NCI-H345 (cell line): ENCODE measurements at regions not wholly inside any gene's neighbourhood (a gene's known extent, or its start where the extent isn't known, plus 50 kb on each side); places are given as distances from the start of the nearest gene placed in this dataset.

Experiments used
- DNase-seq: peaks from one replicate; lab custom pipeline; 2025; lab: John Stamatoyannopoulos, UW

DNA sequence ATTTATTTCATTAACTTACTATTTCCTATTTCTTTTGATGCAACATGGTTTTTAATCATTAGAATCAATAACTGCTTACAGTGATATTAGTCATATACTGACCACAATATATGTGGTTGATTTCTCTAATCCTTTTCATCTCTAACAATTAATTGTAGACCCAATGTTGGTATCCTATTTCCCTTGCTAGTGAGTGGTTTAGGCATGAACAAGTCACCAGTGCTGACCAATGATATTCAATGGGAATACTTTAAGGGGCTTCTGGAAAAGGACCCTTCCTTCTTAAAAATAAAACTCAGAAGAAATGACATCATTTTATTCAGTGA lies 672.4 kb upstream of the GRAMD2B start:
- no peak for DNase-seq

DNA sequence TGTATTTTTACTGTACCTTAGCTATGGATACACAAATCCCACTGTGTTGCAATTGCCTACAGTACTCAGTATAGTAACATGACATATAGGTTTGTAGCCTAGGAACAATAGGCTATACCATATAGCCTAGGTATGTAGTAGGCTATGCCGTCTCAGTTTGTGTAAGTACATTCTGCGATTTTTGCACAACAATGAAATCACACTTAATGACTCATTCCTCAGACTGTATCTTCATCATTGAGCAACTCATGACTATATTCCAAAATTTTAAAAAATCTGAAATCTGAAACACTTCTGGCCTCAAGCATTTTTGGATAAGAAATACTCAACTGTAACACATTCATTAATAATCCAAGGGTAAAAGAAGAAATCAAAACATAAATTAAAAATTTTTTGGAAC lies 666.8 kb upstream of the GRAMD2B start:
- no peak for DNase-seq

DNA sequence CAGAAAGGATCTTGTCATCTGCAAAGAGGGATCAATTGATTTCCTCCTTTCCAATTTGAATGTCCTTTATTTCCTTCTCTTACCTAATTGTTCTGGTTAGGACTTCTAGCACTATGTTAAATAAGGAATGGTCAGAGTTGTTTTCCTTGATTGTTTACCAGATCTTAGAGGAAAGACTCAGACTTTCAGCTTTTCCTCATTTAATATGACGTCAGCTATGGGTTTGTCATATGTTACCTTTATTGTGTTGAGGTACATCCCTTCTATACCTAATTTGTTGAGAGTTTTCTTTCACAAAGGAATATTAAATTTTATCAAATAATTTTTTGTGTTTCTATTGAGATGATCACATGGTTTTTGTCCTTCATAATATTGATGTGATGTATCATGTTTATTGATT lies 656.5 kb upstream of the GRAMD2B start:
- DNase-seq, result no peak

DNA sequence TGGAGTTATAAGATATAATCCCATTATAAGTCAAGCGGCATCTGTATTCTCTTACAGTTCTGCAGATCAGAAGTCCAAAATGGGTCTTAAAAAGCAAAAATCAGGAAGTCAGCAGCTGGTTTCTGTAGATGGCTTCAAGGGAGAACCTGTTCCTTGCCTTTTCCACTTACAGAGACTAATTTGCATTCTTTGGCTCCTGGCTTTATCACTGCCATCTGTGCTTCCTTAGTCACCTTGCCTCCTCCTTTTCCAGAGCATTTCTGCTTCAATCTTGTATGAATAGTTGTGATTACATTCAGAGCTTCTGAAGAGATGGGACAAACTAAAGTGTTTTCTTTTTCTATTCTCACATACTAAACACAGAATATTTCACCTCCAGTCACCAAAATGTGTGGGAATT lies 647.3 kb upstream of the GRAMD2B start:
- DNase-seq, result no peak

DNA sequence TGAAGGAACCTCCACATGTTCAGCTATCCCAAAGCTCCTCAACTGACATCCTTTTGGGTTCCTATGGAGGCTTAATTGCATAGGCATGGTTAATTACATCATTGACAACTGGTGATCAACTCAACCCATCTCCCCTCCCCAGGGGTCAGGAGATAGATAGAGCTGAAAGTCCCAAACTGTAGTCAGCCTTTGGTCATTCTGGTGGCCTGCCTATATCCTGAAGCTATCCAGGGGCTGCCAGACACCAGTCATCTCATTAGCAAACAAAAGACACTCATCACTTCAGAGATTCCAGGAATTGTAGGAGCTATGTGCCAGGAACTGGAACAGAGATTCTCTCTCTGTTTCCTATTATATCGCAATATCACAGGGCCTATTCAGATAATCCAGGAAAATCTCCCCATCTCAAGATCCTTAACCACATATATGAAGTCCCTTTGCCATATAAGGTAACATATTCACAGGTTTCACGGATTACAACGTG lies 646.5 kb upstream of the GRAMD2B start:
- no peak for DNase-seq

DNA sequence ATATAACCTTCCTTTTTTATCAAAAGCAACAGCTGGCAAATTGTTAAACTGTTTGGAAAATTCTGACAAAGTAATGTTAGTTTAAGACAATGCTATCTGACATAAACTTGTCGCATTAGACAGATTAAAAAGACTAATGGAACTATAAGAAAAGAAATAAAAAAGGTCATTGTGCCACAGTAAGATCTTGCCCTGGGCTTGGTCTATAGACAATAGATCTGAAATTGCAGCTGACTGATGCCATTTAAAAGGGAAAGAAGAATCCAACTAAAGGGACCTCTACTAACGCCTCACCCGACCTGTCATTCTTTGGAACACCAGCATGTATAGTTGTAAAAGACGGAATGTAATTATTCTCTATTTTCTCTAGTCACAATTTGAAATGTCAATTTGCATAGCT lies 644.4 kb upstream of the GRAMD2B start:
- no peak for DNase-seq

DNA sequence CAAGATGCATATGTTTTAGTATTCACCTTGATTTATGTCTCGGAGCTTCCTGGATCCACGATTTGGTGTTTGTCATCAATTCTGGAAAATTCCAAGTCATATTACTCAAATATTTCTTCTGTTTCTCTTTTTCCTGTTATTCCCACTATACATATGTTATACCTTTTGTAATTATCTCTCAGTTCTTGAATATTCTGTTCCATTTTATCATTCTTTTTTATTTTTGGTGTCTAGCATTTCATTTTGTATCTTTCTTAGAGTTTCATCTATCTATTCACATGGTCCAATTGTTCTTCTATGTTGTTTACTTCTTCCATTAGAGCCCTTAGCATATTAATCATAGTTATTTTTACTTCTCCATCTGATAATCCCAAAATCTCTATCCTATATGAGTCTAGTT lies 637.8 kb upstream of the GRAMD2B start:
- no peak for DNase-seq

DNA sequence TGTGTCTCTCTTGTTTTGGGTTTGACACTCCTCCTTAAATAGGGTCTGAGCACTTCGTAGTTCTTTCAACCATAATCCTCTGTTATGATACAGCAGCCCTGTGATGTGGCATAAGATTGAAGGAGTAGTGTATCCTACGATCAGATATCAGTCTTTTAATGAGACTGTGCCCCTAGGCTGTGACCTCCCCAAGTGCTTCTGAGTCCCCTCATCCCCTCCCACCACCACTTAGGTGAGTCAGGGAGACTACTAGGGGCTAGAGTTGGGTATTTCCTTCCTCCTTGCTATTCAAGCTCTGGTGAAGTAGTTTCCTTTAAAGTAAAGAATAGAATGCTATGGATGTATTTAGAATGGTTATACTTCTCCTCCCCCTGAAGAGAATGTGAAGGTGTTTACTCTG lies 637.2 kb upstream of the GRAMD2B start:
- DNase-seq, result no peak

DNA sequence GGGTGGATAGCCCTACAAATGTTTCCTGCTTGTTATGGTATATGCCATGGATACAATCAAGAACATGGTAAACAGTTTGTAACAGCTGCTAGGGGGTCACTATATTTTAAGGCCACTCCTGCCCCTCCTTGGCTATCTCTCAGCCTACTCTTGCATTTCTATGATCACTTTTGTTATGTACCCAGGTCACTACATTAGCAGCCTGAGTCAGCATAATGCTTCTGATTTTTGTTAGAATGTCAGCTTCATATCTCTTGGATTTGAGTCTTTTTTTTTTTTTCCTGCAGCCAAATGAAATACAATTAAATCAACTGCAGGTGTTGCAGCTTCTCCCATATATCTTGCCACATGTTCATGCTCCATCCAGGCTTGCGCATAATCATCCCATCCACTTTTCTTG lies 629.7 kb upstream of the GRAMD2B start:
- DNase-seq, result no peak

DNA sequence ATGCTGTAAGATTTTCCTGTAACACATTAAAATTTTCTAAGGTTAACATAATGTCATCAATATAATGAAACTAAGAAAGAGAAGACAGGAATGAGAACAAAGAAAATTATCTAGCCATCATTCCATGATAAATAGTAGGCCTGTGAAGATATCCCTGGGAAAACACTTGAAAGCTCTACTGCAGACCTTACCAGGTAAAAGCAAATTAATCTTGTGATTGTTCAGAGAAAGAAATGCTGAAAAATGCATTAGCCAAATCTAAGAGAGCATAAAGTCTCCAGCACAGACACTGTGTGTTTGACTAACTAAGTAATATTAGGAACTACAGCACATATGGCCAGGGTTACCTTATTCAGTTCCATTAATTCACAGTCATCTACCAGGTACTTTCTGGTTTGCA lies 628.3 kb upstream of the GRAMD2B start:
- no peak for DNase-seq

DNA sequence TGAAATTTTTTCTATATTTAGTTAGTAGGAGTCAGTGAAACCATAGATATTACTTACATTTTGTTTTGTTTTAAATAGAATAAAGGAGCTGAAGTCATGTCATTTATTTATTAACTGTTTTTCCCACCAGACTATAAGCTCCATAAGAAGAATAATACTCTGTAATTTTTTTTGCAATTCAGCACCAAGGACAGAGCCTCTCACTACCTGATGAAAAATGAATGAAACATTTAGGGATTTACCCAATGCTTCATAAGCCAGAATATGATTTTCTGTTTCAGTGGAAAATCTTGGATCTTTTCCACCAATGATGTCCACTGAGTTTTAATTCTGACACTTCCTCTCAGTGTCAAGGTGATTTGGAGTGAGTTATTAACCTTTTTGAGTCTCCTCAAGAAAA lies 624.9 kb upstream of the GRAMD2B start:
- DNase-seq, result no peak

DNA sequence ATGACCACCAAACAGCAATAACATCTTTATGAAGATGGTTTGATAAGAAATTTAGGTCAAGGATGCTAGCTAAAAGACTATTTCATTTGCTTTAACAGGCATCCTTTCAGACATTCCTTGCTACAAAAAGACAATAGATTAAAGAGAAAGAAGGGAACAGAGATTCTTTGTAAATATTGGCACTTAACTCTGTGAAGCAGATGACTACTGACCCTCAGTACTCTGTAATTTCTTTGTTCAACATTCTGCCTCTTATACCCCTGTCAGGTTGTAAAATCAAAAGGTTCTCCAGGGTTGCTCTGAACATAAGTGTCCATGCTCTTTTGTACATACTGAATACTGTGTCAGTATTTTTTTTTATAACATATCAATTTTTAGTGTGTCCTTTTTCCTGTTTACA lies 610.6 kb upstream of the GRAMD2B start:
- DNase-seq, result no peak

DNA sequence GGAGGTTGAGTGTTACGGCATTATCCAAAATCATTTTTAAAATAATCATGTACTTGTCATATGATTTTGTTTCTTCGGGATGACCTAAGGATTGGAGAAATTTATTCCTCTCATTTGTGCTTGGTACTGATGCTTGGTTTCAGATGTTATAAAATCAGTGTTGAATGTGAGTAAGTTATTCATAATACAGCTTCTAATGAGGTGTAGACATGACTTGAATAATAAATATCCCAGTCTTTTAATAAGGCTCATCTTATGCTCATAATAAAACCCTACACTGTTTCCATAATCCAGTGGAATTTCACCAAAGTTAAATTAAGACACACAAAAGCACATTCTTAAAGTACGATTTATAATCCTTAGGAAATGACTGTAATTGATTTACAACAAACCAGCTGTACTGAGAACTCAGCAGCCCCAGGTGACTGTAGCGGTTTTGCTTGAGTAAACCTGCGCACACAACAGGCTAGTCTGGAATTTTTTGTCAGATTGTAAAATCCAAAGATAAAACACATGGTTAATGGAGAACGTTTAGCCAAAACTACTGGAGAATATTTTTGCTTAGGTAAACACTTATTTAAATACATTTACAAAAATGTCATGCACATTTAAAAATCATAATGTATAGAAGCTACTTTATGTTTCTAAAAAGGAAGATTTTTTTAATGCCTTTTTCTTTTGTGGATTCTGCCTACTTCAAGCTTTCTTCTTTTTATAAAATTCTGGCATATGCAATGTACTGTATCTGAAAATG lies 609.8 kb upstream of the GRAMD2B start:
- no peak for DNase-seq

DNA sequence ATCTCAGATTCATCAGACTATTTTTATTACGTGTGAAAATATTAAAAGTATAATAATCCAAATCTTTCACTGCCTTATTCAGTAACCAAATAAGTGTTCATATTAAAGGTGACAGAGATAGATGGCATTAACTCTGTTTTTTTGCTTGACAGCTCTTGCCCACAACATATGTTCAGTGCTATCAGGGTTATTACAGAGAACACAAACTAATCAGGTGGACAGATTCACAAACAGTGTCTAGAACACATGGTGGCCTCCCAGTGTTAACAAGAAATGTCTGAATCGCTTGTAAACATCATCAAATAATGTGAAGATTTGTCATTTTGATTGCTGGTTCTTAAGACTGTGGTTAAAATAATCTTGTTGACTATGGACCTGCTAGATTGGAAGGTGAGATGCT lies 609.1 kb upstream of the GRAMD2B start:
- DNase-seq, result no peak

DNA sequence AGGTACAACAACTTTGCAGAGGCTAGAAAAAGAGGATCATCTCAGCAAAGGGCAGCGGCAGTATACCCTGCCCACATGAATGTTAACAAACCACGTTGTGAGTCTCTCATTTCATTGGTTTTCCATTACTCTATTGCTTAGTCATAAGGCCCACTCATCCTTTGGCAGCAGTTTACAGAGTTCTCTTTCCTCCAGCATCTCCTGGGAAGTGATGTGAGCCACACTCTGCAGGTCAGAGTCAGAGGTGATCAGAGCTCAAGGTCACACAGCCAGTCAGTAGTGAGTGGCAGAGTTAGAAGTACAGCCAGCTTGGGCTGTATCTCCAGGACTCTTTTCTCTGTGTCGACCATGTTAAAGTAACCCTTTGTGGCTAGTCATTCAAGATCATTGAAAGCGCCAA lies 599.6 kb upstream of the GRAMD2B start:
- DNase-seq, result no peak

DNA sequence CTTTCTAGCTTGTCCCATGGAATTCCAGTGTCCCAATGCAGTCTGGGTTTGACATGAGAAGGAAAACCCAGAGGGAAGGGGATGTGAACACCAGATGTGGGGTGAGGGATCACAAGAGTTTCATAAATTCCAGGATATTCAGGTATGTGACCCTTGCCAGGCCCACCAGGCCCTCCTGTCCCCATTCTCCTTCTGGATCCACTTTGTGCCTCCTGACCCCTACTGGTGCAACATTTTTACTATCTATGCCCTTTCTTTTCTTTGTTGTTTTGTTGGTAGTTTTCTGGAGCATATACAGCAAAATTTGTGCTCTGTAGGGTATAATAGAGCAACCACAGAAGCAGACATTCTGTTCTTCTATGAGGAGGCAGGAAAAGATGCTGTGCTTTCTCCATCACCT lies 597.0 kb upstream of the GRAMD2B start:
- no peak for DNase-seq

DNA sequence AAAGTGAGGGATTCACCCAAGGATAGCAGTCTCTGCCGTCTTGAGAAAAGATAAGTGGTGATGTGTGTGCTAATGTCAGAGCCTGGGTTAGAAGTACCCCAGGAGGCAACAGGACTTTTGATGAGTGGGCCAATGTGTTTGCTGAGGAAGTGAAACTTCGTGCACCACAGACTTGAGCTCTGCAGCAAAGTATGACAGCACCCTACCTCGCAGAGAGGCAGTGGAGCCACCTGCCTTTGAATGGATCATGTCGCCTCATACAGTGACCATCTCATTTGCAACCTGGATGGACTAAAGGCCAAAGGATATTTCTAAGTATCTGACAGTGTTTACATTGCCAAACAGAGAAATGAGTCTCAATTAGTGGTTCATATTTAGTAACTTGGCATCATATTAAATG lies 593.9 kb upstream of the GRAMD2B start:
- DNase-seq, result no peak

DNA sequence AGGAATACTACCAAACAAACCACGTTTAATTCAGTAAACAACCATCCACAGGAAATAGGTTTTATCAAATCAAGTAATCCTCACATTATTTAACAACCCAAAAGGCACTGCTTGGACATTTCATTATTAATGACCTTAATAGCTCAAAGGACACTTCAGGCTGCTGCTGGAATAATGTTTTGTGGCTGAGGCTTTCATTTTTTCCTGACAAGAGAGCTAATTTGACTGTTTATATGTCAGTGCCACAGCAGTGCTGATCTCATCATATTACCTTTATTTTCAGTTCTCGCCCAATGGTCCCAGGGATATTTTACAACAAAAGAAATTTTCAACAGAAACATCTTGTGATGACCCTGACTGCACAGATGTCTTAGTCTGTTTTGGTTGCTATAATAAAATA lies 589.8 kb upstream of the GRAMD2B start:
- DNase-seq, result no peak

DNA sequence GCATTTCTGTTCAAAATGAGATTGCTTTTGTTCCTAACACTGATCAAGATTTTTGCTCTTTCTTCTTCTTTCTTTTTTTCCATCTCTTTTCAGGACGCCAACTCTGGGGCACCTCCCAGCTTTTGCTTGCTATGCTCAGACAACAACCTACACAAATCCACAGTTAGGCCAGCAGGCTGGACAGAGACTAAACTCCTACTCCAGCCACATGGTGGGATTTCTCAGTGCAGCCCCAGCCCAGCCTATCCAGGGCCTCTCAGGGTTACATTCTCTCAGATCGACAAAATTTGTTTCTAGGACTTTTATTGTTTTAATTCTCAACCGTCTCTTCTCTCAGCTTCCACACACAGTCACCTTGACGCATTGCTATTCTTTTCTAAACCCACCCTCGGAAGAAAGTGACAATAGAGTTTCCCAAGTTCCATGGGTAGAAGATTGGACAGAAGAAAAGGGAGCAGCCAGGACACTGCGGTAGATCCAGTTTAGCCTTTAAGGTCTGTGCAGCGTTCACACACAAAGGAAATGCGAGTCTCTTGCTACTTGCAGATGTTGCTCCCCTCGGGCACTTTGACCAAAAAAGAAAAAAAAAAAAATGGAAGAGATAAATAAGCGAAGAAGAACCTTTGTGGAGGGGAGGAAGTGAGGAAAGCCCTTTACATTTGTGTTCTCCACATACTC lies 588.6 kb upstream of the GRAMD2B start:
- DNase-seq, result no peak

DNA sequence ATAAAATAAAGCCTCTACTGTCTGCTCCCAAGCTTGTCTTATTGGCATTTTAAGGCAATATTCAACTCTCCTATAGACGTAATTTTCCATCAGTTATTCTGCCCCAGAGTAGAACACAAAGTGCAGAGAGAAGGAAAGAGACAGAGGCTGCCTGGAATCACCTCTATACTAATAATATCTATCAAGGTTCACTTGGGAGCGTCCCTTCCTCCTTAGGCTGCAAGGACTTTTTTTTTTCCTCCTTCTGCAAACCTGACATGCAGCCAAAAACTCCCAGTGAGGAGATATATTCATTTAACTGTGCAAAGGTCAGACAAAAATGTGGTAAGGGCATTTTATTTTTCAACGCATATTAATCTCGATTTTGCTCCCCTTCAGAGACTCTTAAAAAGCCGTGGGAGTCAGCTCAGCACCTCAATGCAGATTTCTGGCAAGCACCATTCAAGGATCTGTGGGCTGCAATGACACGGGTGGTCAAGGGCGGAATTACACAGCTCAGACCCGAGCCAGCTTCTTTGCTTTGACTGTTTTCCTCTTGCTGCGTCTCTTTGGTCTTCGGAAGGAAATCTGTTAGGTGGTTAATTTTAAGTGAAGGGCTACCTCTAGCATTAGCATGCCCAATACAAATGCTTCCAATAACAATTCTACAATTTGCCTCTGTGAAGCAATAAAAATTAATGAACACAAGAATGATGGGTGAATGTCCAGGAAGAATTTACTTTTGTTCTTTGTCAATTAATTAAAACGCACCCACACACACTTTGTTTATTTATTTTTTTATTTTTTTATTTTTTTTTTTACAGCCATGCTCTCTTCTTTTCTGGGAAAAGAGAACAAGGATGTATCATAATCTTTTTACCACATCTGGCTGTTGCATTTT lies 587.7 kb upstream of the GRAMD2B start:
- peak; percentile 0 for DNase-seq

DNA sequence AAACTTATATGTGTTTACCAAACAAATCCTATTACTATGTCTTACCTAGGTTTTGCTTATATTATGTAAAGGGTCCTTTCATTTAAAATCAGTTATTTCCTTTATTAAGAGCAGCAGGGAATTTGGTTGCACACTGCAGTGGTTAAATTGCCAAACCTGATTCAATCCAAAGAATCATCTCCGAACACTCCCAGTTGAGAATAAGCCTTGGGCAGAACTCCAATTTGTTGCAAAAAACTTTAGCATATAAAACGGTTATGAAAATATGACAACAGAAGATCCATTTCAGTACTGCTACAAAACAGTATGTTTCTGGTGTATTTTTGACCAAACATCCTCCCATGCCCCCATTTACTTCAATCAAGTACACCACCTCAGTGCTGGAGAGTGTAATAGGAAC lies 587.0 kb upstream of the GRAMD2B start:
- DNase-seq, result no peak

DNA sequence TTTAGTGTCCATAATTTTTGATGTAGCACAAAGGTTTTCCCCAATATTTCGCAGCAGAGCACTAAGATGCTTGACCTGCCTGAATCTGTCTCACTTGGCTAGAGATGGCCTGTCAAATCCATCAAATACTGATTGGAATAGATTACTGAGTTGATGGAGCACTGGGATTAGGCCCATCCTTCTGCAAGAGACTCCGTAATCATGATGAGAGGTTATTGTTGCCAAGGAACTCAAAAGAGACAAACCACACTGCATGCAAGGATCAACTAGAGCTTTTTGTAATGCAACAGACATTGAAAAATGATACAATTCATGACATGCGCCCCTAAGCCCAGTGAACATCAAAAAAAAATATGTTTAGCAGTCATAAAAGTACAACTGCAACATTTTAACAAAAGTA lies 585.3 kb upstream of the GRAMD2B start:
- DNase-seq, result no peak

DNA sequence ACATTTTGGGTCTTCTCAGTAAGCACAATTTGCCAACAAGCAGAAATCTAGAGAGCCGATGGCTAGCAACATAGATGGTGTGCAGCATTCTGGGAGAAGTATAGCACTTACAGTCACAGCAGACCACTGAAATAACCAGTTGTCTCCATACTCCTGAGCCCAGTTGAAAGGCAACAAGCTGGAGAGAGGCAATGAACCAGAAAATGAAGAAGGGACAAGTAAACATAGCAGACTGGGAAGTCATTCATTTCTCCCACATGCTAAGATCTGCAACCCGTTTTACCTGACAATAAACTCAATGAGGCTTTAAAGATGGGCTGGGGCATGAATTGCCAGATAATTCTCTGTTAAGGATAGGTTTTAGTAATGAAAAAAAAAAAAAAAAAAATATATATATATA lies 575.6 kb upstream of the GRAMD2B start:
- DNase-seq, result no peak
